ENCODE measurements at regions not wholly inside any gene's neighbourhood (a gene's known extent, or its start where the extent isn't known, plus 50 kb on each side); places are given as distances from the start of the nearest gene placed in this dataset.

GRCh38 chr15:25557926-25558325 lies 119.1 kb upstream of the UBE3A start:
- no peak for DNase-seq

- DNase-seq, result no peak
Observed at GRCh38 chr15:25556136-25556535, 117.3 kb upstream of the UBE3A start.

- no peak for DNase-seq
Observed at GRCh38 chr15:25554640-25555039, 115.8 kb upstream of the UBE3A start.

GRCh38 chr15:25548600-25548999 lies 109.8 kb upstream of the UBE3A start:
- no peak for DNase-seq

- no peak for DNase-seq
Observed at GRCh38 chr15:25545889-25546288, 107.1 kb upstream of the UBE3A start.

GRCh38 chr15:25545017-25545416 lies 106.2 kb upstream of the UBE3A start:
- DNase-seq, result no peak

- DNase-seq, result no peak
Observed at GRCh38 chr15:25544076-25544475, 105.3 kb upstream of the UBE3A start.

GRCh38 chr15:25543196-25543595 lies 104.4 kb upstream of the UBE3A start:
- DNase-seq, result peak; percentile 2

- no peak for DNase-seq
Observed at GRCh38 chr15:25541228-25541627, 102.4 kb upstream of the UBE3A start.

- no peak for DNase-seq
Observed at GRCh38 chr15:25536801-25537611, 98.2 kb upstream of the UBE3A start.

GRCh38 chr15:25535866-25536265 lies 97.0 kb upstream of the UBE3A start:
- DNase-seq, result no peak

- DNase-seq, result no peak
Observed at GRCh38 chr15:25534293-25534692, 95.5 kb upstream of the UBE3A start.

- no peak for DNase-seq
Observed at GRCh38 chr15:25532269-25533140, 93.7 kb upstream of the UBE3A start.

GRCh38 chr15:25529774-25530173 lies 91.0 kb upstream of the UBE3A start:
- DNase-seq, result no peak

GRCh38 chr15:25527118-25527517 lies 88.3 kb upstream of the UBE3A start:
- no peak for DNase-seq

GRCh38 chr15:25525741-25526140 lies 86.9 kb upstream of the UBE3A start:
- no peak for DNase-seq

GRCh38 chr15:25515633-25516032 lies 76.8 kb upstream of the UBE3A start:
- DNase-seq, result no peak

GRCh38 chr15:25514522-25514921 lies 75.7 kb upstream of the UBE3A start:
- DNase-seq, result no peak

- DNase-seq, result no peak
Observed at GRCh38 chr15:25512957-25513356, 74.1 kb upstream of the UBE3A start.

GRCh38 chr15:25510146-25510545 lies 71.3 kb upstream of the UBE3A start:
- DNase-seq, result no peak

GRCh38 chr15:25509703-25510102 lies 70.9 kb upstream of the UBE3A start:
- DNase-seq, result no peak

GRCh38 chr15:25508369-25509002 lies 69.7 kb upstream of the UBE3A start:
- peak; percentile 19 for DNase-seq

GRCh38 chr15:25504307-25504706 lies 65.5 kb upstream of the UBE3A start:
- DNase-seq, result no peak
